NCI-H446 (cell line): ENCODE measurements at regions not wholly inside any gene's neighbourhood (a gene's known extent, or its start where the extent isn't known, plus 50 kb on each side); places are given as distances from the start of the nearest gene placed in this dataset.
A peak's percentile ranks its signal among the peaks of the same experiment; 100 is the strongest.

Source experiments
- DNase-seq, 2 experiments: peaks; one replicate each; lab custom pipeline; 2025; lab: John Stamatoyannopoulos, UW

GRCh38 chr4:53688186-53688790 is 97.0 kb upstream of the LNX1 start:
- no peak for DNase-seq

- DNase-seq: no peak
Observed at GRCh38 chr4:53686521-53686920, 95.2 kb upstream of the LNX1 start.

- no peak for DNase-seq
Observed at GRCh38 chr4:53684136-53685130, 93.1 kb upstream of the LNX1 start.

- no peak for DNase-seq
Observed at GRCh38 chr4:53682908-53683307, 91.6 kb upstream of the LNX1 start.

DNA sequence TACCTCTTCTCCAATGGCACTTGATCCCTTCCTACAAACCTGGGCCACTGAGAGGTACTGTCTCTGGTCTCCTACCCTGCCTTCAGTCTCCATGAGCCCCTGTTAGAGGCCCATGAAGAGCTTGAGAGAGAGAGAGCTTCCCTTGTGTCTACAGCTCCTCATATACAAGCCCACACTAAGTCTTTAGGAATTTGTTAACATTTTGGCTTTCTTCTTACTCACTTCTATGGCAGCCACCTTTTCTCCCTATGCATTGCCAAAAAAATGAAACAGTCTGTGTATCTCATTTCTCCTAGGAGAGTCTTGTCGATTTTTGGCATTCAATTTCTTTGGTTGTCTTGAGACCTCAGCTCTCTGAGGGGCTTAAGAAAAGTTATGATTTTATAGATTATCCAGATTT is 90.9 kb upstream of the LNX1 start:
- no peak for DNase-seq

- no peak for DNase-seq
Observed at GRCh38 chr4:53680598-53680997, 89.3 kb upstream of the LNX1 start.

DNA sequence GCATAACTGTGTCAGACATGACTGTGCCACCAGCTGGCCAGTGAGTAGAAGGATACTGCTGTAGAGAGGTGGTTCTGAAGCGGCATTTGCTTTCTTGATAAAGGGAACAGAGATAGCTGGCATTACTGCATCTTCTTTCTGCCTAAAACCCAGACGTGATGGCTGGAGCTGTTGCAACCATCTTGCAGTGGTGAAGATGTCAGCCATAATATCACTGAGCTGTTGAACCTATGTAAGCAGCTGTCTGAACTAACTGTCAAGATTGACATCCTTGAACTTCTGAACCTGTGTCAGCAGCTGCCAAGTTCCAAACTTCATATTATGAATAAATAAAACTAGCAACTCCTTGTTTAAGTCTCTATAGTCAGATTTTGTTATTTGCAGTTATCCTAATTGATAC is 88.9 kb upstream of the LNX1 start:
- DNase-seq: no peak

DNA sequence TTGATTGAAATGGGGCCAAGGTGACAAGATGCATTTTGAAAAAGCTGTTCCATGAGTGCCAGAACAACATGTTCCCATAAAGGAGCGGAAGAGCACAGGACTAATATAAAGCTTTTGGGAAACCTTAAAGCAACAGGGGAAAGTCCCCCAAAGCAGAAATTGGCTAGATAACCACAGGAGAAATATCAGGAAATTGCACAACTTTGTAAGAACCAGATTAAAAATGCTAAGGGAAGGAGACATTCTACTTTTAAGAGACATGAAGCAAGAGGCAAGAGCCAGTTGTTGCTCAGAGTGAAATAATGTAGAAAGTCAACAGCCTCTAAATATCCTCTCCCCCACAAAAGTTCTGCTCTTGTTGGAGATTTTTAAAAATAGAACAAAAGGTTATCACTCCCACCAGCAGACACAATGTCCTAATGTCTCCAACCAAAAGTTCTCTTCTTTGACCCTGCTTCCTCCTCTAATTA is 85.2 kb upstream of the LNX1 start:
- DNase-seq: no peak

- DNase-seq: no peak
Observed at GRCh38 chr4:53674903-53675302, 83.6 kb upstream of the LNX1 start.

- DNase-seq: no peak
Observed at GRCh38 chr4:53672873-53673272, 81.6 kb upstream of the LNX1 start.

DNA sequence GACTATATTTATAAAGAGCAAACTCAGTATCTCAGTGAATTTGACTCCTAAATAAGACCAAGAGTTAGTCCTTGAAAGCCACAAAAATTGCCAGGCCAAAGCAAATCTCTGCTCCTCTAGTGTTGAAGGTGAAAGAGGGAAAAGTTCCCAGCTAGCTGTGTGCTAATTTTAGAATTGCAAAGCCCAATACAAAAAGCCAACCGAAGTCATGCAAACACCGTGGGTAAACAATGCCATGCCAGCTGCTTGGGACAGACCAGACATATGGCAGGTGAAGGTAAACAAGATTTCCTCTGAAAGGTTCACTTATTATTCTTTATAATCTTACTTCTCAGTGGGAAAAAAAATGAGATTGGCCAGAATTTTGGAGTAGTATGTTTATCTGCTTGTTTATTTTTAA is 80.5 kb upstream of the LNX1 start:
- DNase-seq: no peak

DNA sequence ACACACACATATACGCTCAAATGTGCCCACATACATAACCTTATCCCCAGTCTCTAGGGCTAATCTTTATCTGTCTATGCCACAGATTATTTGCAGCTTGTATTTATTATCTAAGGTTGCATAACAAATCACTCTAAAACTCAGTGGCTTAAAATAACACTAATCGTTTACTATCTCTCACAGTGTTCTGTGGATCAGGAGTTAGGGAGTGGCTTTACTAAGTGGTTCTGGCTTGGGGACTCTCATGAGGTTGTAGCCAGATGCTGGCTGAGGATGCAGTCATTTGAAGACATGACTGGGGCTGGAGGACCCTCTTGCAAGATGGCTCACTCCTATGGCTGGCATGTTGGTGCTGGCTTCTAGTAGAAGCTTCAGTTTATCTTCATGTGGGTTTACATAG is 68.5 kb upstream of the LNX1 start:
- DNase-seq: no peak

GRCh38 chr4:53659112-53659511 is 67.8 kb upstream of the LNX1 start:
- DNase-seq: no peak

DNA sequence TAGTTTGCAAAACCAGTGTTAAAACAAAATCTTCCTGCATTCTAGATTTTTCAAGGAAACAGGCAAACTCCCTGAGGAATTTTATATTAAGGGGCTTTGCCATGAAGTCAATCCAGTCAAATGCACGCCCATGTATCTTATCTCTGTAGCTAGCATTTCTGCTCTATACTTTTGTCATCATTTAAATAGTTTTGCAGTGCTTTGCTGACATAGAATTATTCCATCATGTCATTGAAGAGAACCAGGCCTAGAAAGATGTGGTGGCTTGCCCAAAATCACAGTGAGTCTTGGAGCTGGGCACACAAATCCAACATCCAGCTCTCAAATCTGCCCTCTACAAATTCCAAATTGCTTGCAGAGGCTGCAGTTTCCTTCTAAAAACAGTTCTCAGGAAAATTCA is 66.7 kb upstream of the LNX1 start:
- no peak for DNase-seq

- no peak for DNase-seq
Observed at GRCh38 chr4:53656421-53656981, 65.2 kb upstream of the LNX1 start.

- DNase-seq: peak; percentile 22 to 55
Observed at GRCh38 chr4:53654300-53654758, 63.0 kb upstream of the LNX1 start.

DNA sequence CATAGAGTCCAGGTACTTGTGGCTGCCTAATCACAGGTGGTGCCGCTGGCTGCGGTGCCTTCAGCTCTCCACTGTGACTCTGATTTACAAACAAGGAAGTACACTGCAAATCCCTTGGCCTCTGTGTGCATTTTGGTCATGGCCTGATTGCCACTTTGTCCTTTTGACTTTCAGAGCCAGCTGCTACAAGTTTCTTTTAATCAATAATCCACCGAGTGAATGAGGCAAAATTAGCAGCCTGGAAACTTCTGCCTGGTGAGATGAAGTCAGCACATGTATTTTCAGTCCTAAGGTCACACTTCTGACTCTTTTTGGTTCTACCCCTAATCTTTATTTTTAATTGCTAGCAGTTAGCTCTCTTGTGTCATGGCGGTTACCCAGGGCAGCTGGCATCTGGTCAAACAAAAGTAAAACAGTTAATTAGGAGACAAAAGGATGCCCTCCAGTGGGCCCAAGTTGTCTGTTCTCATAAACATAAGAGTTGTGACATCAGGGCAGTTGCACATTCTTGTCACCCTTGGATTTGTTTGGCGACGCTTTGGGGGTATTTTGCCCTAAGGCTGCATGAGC is 62.3 kb upstream of the LNX1 start:
- DNase-seq: peak; percentile 41 to 51

GRCh38 chr4:53651156-53651735 is 60.0 kb upstream of the LNX1 start:
- DNase-seq: no peak

- no peak for DNase-seq
Observed at GRCh38 chr4:53649357-53649756, 58.1 kb upstream of the LNX1 start.

DNA sequence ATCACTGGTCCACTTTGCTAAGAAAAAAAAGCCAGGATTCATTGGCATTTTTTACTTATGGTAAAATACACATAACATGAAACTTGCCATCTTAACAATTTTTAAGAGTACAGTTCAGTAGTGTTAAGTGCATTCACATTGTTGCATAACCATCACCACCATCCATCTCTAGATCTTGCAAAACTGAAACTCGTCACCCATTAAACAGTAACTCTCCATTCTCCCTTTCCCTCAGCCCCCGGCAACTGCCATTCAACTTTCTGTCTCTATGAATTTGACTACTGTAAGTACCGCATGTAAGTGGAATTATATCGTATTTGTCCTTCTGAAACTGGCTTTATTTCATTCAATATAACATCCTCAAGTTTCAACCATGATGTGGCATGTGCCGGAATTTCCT is 56.3 kb upstream of the LNX1 start:
- no peak for DNase-seq

- no peak for DNase-seq
Observed at GRCh38 chr4:53646795-53647194, 55.5 kb upstream of the LNX1 start.

DNA sequence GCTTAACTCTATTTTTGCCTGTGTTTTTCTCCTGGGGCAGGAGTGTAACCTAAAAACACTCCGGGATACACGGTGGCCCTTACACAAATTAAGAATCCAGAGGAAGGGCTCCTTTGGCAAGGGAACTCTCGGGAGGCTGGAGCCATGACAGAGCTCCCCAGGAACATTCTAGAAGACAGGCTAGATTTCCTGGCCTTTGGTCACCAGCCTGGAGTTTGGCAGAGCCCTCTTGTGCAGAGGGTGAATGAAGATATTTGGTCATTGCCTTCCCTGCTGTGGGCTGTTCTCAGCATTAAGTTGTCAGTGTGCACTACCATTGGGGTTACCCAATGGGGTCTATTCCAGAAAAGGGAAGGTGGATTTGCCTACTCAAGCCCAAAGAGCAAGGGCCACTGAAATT is 53.8 kb upstream of the LNX1 start:
- DNase-seq: no peak
